ENCODE measurements at regions not wholly inside any gene's neighbourhood (a gene's known extent, or its start where the extent isn't known, plus 50 kb on each side); places are given as distances from the start of the nearest gene placed in this dataset.

GRCh38 chr3:110093411-110093810 lies 756.1 kb upstream of the DPPA4 start:
- H3K36me3 ChIP-seq (ENCODE audit: control insufficient read depth, insufficient read depth, low read length) = no peaks in the 10 kb centered on the region
- no peaks in the 10 kb centered on the region for H3K27me3 ChIP-seq (replicated peaks; ENCODE audit: control insufficient read depth, insufficient read depth, low read length)
- no peak for DNase-seq (ENCODE audit: extremely low read depth, insufficient read length)
- no peak for TF ChIP-seq CTCF (IDR thresholded peaks at IDR 0.05; ENCODE audit: insufficient read depth, low read length, poor library complexity, severe bottlenecking)
- no peak overlapping the region for H3K4me3 ChIP-seq (replicated peaks; ENCODE audit: low read depth, low read length)

- Histone ChIP-seq H3K4me3 (replicated peaks; ENCODE audit: low read depth, low read length) (no peak overlapping the region), H3K27me3 (replicated peaks; ENCODE audit: control insufficient read depth, insufficient read depth, low read length) (no peaks in the 10 kb centered on the region), H3K36me3 (ENCODE audit: control insufficient read depth, insufficient read depth, low read length) (no peaks in the 10 kb centered on the region)
- no peak for DNase-seq (ENCODE audit: extremely low read depth, insufficient read length)
- TF ChIP-seq CTCF (IDR thresholded peaks at IDR 0.05; ENCODE audit: insufficient read depth, low read length, poor library complexity, severe bottlenecking) = no peak
Observed at GRCh38 chr3:110093812-110094401, 756.6 kb upstream of the DPPA4 start.

GRCh38 chr3:110099711-110100110 lies 762.4 kb upstream of the DPPA4 start:
- no peak for TF ChIP-seq CTCF (IDR thresholded peaks at IDR 0.05; ENCODE audit: insufficient read depth, low read length, poor library complexity, severe bottlenecking)
- no peak for DNase-seq (ENCODE audit: extremely low read depth, insufficient read length)
- Histone ChIP-seq H3K36me3 (ENCODE audit: control insufficient read depth, insufficient read depth, low read length) (no peaks in the 10 kb centered on the region), H3K4me3 (replicated peaks; ENCODE audit: low read depth, low read length) (no peak overlapping the region), H3K27me3 (replicated peaks; ENCODE audit: control insufficient read depth, insufficient read depth, low read length) (no peaks in the 10 kb centered on the region)

GRCh38 chr3:110101361-110101760 lies 764.0 kb upstream of the DPPA4 start:
- Histone ChIP-seq H3K36me3 (ENCODE audit: control insufficient read depth, insufficient read depth, low read length) (no peaks in the 10 kb centered on the region), H3K27me3 (replicated peaks; ENCODE audit: control insufficient read depth, insufficient read depth, low read length) (no peaks in the 10 kb centered on the region), H3K4me3 (replicated peaks; ENCODE audit: low read depth, low read length) (no peak overlapping the region)
- DNase-seq (ENCODE audit: extremely low read depth, insufficient read length) = no peak
- no peak for TF ChIP-seq CTCF (IDR thresholded peaks at IDR 0.05; ENCODE audit: insufficient read depth, low read length, poor library complexity, severe bottlenecking)

- Histone ChIP-seq H3K4me3 (replicated peaks; ENCODE audit: low read depth, low read length) (no peak overlapping the region), H3K27me3 (replicated peaks; ENCODE audit: control insufficient read depth, insufficient read depth, low read length) (no peaks in the 10 kb centered on the region), H3K36me3 (ENCODE audit: control insufficient read depth, insufficient read depth, low read length) (no peaks in the 10 kb centered on the region)
- no peak for TF ChIP-seq CTCF (IDR thresholded peaks at IDR 0.05; ENCODE audit: insufficient read depth, low read length, poor library complexity, severe bottlenecking)
- DNase-seq (ENCODE audit: extremely low read depth, insufficient read length) = no peak
Observed at GRCh38 chr3:110106805-110107204, 769.5 kb upstream of the DPPA4 start.

- TF ChIP-seq CTCF (IDR thresholded peaks at IDR 0.05; ENCODE audit: insufficient read depth, low read length, poor library complexity, severe bottlenecking) = no peak
- Histone ChIP-seq H3K36me3 (ENCODE audit: control insufficient read depth, insufficient read depth, low read length) (no peaks in the 10 kb centered on the region), H3K27me3 (replicated peaks; ENCODE audit: control insufficient read depth, insufficient read depth, low read length) (no peaks in the 10 kb centered on the region), H3K4me3 (replicated peaks; ENCODE audit: low read depth, low read length) (no peak overlapping the region)
- DNase-seq (ENCODE audit: extremely low read depth, insufficient read length) = no peak
Observed at GRCh38 chr3:110123946-110124345, 786.6 kb upstream of the DPPA4 start.
